ENCODE measurements at regions not wholly inside any gene's neighbourhood (a gene's known extent, or its start where the extent isn't known, plus 50 kb on each side); places are given as distances from the start of the nearest gene placed in this dataset.

- no peak for TF ChIP-seq CTCF (IDR thresholded peaks at IDR 0.05)
- TF ChIP-seq POLR2A (IDR thresholded peaks at IDR 0.05) = no peak
Measured at GRCh38 chr12:131355361-131356245, 355.3 kb upstream of the SFSWAP start.

Data from uterus (tissue), 2 donors.